ENCODE measurements at regions not wholly inside any gene's neighbourhood (a gene's known extent, or its start where the extent isn't known, plus 50 kb on each side); places are given as distances from the start of the nearest gene placed in this dataset.

- Histone ChIP-seq H3K9me3 (no peaks in the 10 kb centered on the region), H3K4me3 (no peak overlapping the region), H3K36me3 (no peaks in the 10 kb centered on the region), H3K27me3 (no peaks in the 10 kb centered on the region), H3K4me1 (peaks cover 0 to 3% of the 10 kb centered on the region in 2 donors), H3K27ac (no peak overlapping the region)
- DNase-seq (ENCODE audit: low spot score in 2 of 2): no peak
- intact Hi-C loops (cut with DNase I): no loop called here
- TF ChIP-seq CTCF (IDR thresholded peaks at IDR 0.05): no peak
These were observed 74.8 kb upstream of the ST6GAL2 start for GRCh38 chr2:106960683-106961161.

- H3K4me3 ChIP-seq: no peak overlapping the region
- H3K27me3 ChIP-seq: no peaks in the 10 kb centered on the region
- H3K4me1 ChIP-seq: peaks cover 0 to 3% of the 10 kb centered on the region in 2 donors
- no peaks in the 10 kb centered on the region for H3K36me3 ChIP-seq
- H3K27ac ChIP-seq: no peak overlapping the region
- DNase-seq (ENCODE audit: low spot score in 2 of 2): no peak
- intact Hi-C loops (cut with DNase I): no loop called here
- TF ChIP-seq CTCF (IDR thresholded peaks at IDR 0.05): no peak
- no peaks in the 10 kb centered on the region for H3K9me3 ChIP-seq
These were observed 75.4 kb upstream of the ST6GAL2 start for GRCh38 chr2:106961328-106961727.

GRCh38 chr2:106963156-106963555 is 77.2 kb upstream of the ST6GAL2 start:
- Histone ChIP-seq H3K27ac (no peak overlapping the region), H3K36me3 (no peaks in the 10 kb centered on the region), H3K9me3 (no peaks in the 10 kb centered on the region), H3K4me1 (no peaks in the 10 kb centered on the region), H3K27me3 (no peaks in the 10 kb centered on the region), H3K4me3 (no peak overlapping the region)
- intact Hi-C loops (cut with DNase I): no loop called here
- no peak for TF ChIP-seq CTCF (IDR thresholded peaks at IDR 0.05)
- DNase-seq (ENCODE audit: low spot score in 2 of 2): no peak

GRCh38 chr2:106963893-106964292 is 77.9 kb upstream of the ST6GAL2 start:
- Histone ChIP-seq H3K4me3 (no peak overlapping the region), H3K9me3 (no peaks in the 10 kb centered on the region), H3K27me3 (no peaks in the 10 kb centered on the region), H3K36me3 (no peaks in the 10 kb centered on the region), H3K27ac (no peak overlapping the region), H3K4me1 (no peaks in the 10 kb centered on the region)
- intact Hi-C loops (cut with DNase I): no loop called here
- no peak for DNase-seq (ENCODE audit: low spot score in 2 of 2)
- TF ChIP-seq CTCF (IDR thresholded peaks at IDR 0.05): no peak

GRCh38 chr2:106965611-106966010 is 79.6 kb upstream of the ST6GAL2 start:
- Histone ChIP-seq H3K27me3 (no peaks in the 10 kb centered on the region), H3K27ac (no peak overlapping the region), H3K4me1 (no peaks in the 10 kb centered on the region), H3K4me3 (no peak overlapping the region), H3K9me3 (no peaks in the 10 kb centered on the region), H3K36me3 (no peaks in the 10 kb centered on the region)
- intact Hi-C loops (cut with DNase I): no loop called here
- TF ChIP-seq CTCF (IDR thresholded peaks at IDR 0.05): no peak
- DNase-seq (ENCODE audit: low spot score in 2 of 2): no peak

- Histone ChIP-seq H3K9me3 (no peaks in the 10 kb centered on the region), H3K4me3 (no peak overlapping the region), H3K36me3 (no peaks in the 10 kb centered on the region), H3K27ac (no peak overlapping the region), H3K4me1 (no peaks in the 10 kb centered on the region), H3K27me3 (no peaks in the 10 kb centered on the region)
- intact Hi-C loops (cut with DNase I): no loop called here
- DNase-seq (ENCODE audit: low spot score in 2 of 2): no peak
- TF ChIP-seq CTCF (IDR thresholded peaks at IDR 0.05): no peak
These were observed 83.8 kb upstream of the ST6GAL2 start for GRCh38 chr2:106969777-106970176.
